ENCODE measurements at regions not wholly inside any gene's neighbourhood (a gene's known extent, or its start where the extent isn't known, plus 50 kb on each side); places are given as distances from the start of the nearest gene placed in this dataset.
"Not testable (repeated sequence)": the region's sequence is repeated elsewhere in the genome, so short reads cannot be mapped to it uniquely, and the experiment has no call there.

GRCh38 chr1:206366131-206366530, 104.1 kb upstream of the IKBKE start:
- not testable (repeated sequence) for DNase-seq

GRCh38 chr1:206366772-206367171, 103.5 kb upstream of the IKBKE start:
- not testable (repeated sequence) for DNase-seq

- not testable (repeated sequence) for DNase-seq
Observed at GRCh38 chr1:206367955-206368622, 102.2 kb upstream of the IKBKE start.

GRCh38 chr1:206374725-206375124, 95.6 kb upstream of the IKBKE start:
- not testable (repeated sequence) for DNase-seq

- not testable (repeated sequence) for DNase-seq
Observed at GRCh38 chr1:206375552-206375951, 94.7 kb upstream of the IKBKE start.

- not testable (repeated sequence) for DNase-seq
Observed at GRCh38 chr1:206378506-206378905, 91.8 kb upstream of the IKBKE start.

- DNase-seq, result not testable (repeated sequence)
Observed at GRCh38 chr1:206379245-206379644, 91.0 kb upstream of the IKBKE start.

GRCh38 chr1:206380163-206380790, 90.0 kb upstream of the IKBKE start:
- not testable (repeated sequence) for DNase-seq

- peak; percentile 22 to 31 for DNase-seq
Observed at GRCh38 chr1:206380791-206381610, 89.3 kb upstream of the IKBKE start.

- peak; percentile 19 to 24 for DNase-seq
Observed at GRCh38 chr1:206384029-206384807, 86.1 kb upstream of the IKBKE start.

GRCh38 chr1:206384891-206385290, 85.4 kb upstream of the IKBKE start:
- not testable (repeated sequence) for DNase-seq

GRCh38 chr1:206387631-206388030, 82.6 kb upstream of the IKBKE start:
- not testable (repeated sequence) for DNase-seq

GRCh38 chr1:206391903-206392302, 78.4 kb upstream of the IKBKE start:
- not testable (repeated sequence) for DNase-seq

- not testable (repeated sequence) for DNase-seq
Observed at GRCh38 chr1:206397501-206397900, 72.8 kb upstream of the IKBKE start.

- DNase-seq, result not testable (repeated sequence)
Observed at GRCh38 chr1:206398261-206398660, 72.0 kb upstream of the IKBKE start.

- DNase-seq, result not testable (repeated sequence)
Observed at GRCh38 chr1:206403612-206404307, 66.5 kb upstream of the IKBKE start.

- DNase-seq, result not testable (repeated sequence)
Observed at GRCh38 chr1:206404309-206405027, 65.8 kb upstream of the IKBKE start.

GRCh38 chr1:206405282-206405681, 65.0 kb upstream of the IKBKE start:
- not testable (repeated sequence) for DNase-seq

GRCh38 chr1:206408371-206409288, 61.6 kb upstream of the IKBKE start:
- not testable (repeated sequence) for DNase-seq

GRCh38 chr1:206411321-206411720, 59.0 kb upstream of the IKBKE start:
- no peak for DNase-seq
